ENCODE measurements at regions not wholly inside any gene's neighbourhood (a gene's known extent, or its start where the extent isn't known, plus 50 kb on each side); places are given as distances from the start of the nearest gene placed in this dataset.

DNA sequence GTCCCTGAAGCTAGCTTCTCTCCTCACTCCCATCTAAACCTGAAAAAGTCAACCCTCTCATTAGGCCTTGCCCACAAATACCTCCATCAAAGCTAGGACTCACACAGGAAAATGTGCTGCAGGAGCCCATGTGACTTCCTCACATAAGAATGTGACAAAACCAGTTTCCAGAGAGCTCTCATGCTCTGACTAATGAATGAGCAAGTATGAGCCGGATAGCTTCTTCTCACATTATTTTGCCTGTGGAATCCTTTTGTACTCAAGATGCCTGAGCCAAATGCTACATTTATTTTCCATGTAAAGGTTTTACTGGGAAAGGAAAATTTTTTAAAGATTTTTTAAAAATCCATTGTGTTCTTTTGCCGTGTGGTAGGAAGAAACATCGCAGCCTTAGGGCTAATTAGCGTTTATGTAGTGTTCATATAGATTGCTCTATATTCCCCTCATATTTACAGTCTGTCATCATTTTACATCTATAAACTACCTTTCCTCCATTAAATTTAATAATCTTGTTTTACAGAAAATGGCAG, 68.6 kb upstream of the CCN6 start:
- peak; percentile 93 for DNase-seq (ENCODE audit: low read depth, low spot score)

DNA sequence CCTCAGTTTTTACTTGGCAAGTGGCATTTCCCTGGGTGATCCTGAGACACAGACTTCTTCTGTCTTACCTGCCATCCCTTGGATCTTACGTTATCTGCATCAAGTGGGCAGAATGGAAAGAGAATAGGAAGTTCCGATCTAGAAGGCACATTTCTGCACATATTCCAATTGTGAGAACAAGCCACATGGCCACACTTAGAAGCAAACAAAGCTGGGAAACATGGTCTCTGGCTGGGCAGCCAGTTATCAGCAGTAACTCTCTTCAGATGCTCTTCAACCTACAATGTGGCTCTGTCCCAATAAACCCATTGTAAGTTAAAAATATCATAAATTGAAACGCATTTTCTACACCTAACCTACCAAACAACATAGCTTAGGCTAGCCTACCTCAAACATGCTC, 67.3 kb upstream of the CCN6 start:
- no peak for DNase-seq (ENCODE audit: low read depth, low spot score)

DNA sequence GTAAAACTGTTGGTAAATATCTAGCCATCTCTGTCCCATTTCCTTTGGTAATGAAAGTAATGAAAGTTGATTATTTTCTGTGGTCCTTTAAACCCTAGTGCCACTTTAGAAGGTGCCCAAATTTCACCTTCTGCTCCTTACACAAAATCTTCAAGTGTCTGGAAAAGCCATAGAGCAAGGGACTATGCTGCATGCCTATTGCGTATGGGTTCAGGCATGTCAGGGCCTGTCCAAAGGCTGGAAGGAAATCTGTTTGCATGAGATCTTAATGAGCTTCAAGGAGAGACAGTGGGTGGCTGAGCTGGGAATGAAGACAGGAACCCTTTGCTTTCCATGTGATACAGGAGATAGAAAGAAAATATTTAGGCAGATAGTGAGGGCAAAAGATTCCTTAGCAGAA, 66.6 kb upstream of the CCN6 start:
- peak; percentile 20 for DNase-seq (ENCODE audit: low read depth, low spot score)

DNA sequence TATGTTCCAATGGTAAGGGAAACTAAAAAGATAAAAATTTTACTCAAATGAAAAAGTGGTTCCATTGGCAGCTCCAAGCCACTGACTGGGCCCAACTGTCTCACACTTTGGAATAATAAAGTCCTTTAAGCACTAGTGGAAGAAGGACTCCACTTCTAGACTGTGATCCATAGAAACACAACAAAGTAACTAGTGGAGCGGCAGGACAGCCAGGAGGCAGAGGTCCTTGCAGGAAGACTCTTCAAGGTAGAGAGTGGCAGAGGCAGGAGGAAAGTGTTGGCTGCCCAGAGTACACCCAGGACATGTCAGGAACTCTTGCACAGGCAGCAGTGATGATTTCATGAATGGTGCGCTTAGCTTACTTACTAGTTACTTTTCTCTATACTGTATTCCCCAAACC, 65.0 kb upstream of the CCN6 start:
- no peak for DNase-seq (ENCODE audit: low read depth, low spot score)

DNA sequence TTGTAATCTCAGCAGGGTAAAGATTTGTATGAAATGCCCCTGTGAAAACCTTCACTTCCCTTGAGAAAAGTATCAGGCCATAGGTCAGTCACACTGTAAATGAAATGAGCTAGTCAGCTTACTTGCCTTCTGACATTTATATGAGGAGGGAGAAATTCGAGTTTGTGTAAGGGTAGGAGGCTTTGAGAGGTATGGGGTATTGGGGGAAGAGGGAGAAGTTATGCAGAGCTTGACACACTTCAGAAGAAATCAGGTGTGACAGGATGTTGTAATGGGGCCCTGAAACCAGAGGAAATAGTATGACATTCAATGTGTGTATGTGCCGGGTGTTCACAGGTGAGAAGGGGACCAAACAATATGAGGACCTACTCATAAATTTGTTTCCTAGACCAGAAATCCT, 64.2 kb upstream of the CCN6 start:
- no peak for DNase-seq (ENCODE audit: low read depth, low spot score)

DNA sequence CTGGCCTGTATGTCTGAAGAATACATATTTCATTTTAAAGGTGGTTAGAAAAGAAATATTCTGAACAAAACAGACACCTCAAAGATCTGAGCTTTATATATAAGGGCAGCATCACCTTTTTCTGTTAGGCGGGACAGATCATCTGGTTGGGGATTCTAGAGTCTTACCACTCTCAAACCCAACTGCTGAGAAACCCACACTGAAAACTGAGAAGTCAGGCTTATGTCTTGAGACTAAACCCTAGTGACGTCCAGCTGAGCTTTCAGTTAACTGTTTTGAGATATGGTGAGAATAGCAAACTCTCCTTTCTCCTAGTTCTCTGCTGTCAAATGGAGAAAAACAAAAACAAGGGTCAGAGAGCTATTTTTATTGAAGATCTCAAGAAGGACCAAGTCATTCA, 63.7 kb upstream of the CCN6 start:
- no peak for DNase-seq (ENCODE audit: low read depth, low spot score)

DNA sequence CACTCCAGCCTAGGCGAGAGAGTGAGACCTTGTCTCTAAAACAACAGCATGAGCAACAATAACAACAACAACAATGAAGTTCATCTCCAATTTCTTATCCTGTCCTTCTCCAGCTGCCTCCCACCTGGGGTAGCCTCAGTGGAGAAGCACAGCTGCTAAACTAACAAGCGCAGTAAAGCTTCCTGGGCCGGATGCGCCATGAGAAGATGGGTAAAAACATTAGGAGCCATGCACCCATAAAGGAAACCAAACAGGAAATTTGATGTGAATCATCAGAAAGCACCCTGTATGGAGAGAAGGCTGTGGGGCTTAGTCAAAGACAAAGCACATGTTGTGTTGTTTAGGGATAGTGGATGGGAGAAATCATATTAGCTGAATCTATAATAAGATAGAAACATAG, 61.1 kb upstream of the CCN6 start:
- no peak for DNase-seq (ENCODE audit: low read depth, low spot score)

DNA sequence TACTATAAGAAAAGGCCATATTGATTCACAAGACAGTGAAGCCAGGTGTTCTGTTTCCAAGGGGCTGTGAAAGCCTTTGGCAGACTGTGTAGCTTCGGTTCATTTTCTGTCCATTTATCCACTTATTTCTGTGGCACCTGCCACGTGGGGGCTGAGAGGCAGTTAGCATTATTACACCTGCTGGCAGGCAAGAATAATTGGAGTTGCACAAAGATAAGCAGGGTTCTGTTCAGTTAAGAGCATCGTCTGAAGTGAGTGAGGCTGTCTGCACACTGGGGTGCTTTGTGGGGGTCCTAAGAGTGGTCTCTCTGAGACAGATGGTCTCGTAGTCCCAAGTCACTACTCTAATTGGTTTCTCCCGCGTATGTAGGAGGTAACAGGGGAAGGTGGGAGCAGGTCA, 60.6 kb upstream of the CCN6 start:
- no peak for DNase-seq (ENCODE audit: low read depth, low spot score)

DNA sequence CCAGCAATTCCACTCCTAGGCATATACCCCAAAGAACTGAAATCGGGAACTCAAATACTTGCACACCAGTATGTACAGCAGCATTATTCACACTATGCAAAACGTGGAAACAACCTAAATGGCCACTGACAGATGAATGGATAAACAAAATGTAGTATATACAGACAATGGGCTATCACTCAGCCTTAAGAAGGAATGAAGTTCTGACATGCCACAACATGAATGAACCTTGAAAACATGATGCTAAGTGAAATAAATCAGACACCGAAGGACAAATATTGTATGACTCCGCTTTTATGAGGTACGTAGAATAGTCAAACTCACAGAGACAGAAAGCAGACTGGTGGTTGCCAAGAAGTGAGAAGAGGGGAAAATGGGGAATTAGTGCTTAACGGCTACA, 59.1 kb upstream of the CCN6 start:
- no peak for DNase-seq (ENCODE audit: low read depth, low spot score)

DNA sequence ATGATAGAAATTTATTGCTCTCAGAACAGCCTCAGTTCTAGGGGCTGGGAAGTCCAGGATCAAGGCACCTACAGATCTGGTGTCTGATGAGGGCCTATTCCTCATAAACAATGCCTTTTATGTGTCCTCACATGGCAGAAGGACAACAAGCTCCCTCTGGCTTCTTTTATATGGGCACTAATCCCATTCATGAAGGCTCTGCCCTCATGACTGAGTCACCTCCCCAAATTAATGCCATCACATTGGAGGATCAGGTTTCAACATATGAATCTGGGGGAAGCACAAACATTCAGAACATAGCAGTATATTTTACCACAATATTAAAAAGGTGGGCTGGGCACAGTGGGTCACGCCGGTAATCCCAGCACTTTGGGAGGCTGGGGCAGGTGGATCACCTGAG, 58.5 kb upstream of the CCN6 start:
- no peak for DNase-seq (ENCODE audit: low read depth, low spot score)

DNA sequence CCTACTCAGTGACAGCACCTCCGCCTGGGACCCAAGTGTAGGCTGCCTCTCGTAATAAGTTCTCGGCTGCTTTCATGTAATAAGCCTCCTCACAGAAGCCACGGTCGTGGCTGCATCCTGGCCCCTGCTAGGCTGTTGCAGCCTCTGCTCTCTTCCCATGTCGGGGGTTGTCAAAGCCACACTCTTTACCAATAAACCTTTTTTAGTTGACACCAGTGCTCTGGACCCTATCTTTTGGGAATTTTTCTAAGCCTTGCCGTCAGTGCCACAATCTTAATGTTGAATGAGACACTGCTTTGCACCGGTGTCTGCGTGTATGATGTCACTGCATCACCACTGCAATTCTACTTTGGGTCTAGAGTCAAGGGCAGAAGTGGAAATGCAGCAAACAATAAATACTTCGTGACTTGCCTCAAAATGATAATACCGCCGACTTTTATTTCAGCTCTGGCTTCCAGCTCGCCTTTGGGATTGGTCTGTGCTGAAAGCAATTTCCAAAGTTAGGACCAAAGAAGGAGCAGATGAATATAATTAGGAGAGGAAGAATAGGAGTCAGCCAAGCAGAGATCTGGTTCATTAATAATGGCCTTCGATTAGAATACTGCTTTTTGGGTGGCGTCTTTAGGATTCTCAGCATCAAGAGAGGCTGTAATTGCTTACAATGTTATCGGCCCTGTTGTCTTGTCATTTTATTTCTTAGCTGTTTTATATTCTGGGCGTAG, 57.6 kb upstream of the CCN6 start:
- no peak for DNase-seq (ENCODE audit: low read depth, low spot score)

DNA sequence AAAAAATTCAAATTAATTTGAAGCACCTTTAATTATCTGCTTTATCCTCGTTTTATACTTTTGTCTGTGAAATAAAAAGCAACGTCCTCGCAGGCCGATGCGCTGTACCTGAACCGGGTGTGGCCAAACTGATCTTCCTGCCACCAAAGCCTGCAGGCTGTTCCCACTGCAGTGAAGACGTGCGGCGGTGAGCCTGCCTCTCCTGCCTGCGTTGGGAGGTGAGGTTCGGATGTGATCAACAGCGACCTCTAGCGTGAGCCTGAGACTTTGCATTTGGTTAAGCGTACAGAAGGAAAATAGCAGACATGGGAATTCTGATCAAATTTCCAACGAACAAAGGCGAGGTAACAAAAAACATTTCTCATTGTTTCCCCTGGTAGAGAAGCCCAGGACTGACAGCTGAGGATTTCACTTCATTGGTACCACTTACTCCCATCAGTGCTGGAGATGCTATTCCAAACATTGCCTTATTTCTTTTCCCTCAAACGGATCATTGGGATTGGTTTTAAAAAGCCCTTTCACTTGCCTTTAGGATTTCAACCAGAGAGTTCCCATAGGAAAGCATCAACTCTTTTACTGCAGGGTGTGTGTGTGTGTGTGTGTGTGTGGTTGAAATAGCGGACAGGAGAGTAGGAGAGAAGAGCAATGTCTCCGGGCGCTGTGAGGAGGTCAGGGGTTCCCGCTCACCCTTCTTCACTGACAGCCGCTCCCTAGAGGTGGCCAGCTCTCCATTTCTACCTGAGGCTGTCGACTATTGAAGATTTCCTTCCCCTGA, 56.6 kb upstream of the CCN6 start:
- peak; percentile 90 for DNase-seq (ENCODE audit: low read depth, low spot score)

DNA sequence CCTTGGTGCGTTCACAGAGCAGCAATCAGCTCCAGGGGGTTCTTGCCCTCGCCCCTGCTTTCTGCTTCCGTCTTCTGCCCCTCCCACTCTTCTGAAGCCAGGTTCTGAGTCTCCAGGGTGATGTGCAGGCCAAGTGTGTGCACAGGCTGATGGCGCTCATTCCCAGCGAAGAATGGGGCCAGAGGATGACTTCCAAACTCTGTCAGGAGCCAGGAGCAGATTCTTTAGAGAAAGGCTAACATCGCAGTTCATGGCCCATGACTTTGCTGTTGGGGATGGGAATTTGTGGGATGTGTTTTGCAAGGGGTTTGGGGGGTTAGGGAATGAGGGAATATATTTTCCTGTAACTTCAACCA, 56.1 kb upstream of the CCN6 start:
- DNase-seq (ENCODE audit: low read depth, low spot score), result no peak

DNA sequence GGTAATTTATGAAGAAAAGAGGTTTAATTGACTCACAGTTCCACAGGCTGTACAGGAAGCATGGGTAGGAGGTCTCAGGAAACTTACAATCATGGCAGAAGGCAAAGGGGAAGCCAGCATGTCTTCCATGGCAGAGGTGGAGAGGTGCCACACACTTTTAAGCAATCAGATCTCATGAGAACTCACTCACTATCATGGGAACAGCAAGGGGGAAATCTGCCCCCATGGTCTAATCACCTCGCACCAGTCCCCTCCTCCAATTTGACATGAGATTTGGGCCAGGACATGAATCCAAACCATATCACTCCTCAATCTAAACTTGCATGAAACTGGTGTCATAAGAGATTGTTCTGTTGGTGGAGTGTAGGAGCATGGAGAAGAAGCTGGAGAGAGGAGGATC, 51.6 kb upstream of the CCN6 start:
- DNase-seq (ENCODE audit: low read depth, low spot score), result no peak

Data from astrocyte of the hippocampus (primary cell).